SIG-M5 treated with dmso at 0.1 percent for 504 hours (cell line): ENCODE measurements at regions not wholly inside any gene's neighbourhood (a gene's known extent, or its start where the extent isn't known, plus 50 kb on each side); places are given as distances from the start of the nearest gene placed in this dataset.
A peak's percentile ranks its signal among the peaks of the same experiment; 100 is the strongest.
"Not testable (repeated sequence)": the region's sequence is repeated elsewhere in the genome, so short reads cannot be mapped to it uniquely, and the experiment has no call there.

Source experiments
- DNase-seq: peaks from one replicate; lab custom pipeline; 2025; ENCODE audit not compliant: unreplicated experiment; lab: John Stamatoyannopoulos, UW

- peak; percentile 10 for DNase-seq
These were observed 302.4 kb downstream of the PTGER3 start for GRCh38 chr1:70745199-70745598.

- not testable (repeated sequence) for DNase-seq
These were observed 301.6 kb downstream of the PTGER3 start for GRCh38 chr1:70746062-70746461.

- DNase-seq: not testable (repeated sequence)
These were observed 300.5 kb downstream of the PTGER3 start for GRCh38 chr1:70747123-70747522.

- DNase-seq: not testable (repeated sequence)
These were observed 295.8 kb downstream of the PTGER3 start for GRCh38 chr1:70751676-70752287.

GRCh38 chr1:70754701-70755100 lies 292.9 kb downstream of the PTGER3 start:
- no peak for DNase-seq

GRCh38 chr1:70760154-70760553 lies 287.5 kb downstream of the PTGER3 start:
- DNase-seq: no peak

GRCh38 chr1:70762386-70762785 lies 285.2 kb downstream of the PTGER3 start:
- DNase-seq: no peak

GRCh38 chr1:70764747-70765146 lies 282.9 kb downstream of the PTGER3 start:
- DNase-seq: no peak

GRCh38 chr1:70767377-70767776 lies 280.2 kb downstream of the PTGER3 start:
- no peak for DNase-seq

GRCh38 chr1:70768216-70768615 lies 279.4 kb downstream of the PTGER3 start:
- no peak for DNase-seq

- DNase-seq: no peak
These were observed 269.4 kb downstream of the PTGER3 start for GRCh38 chr1:70778056-70778762.

GRCh38 chr1:70778934-70779333 lies 268.7 kb downstream of the PTGER3 start:
- DNase-seq: no peak

GRCh38 chr1:70779571-70779970 lies 268.0 kb downstream of the PTGER3 start:
- DNase-seq: no peak

- no peak for DNase-seq
These were observed 262.3 kb downstream of the PTGER3 start for GRCh38 chr1:70785287-70785686.

- no peak for DNase-seq
These were observed 257.2 kb downstream of the PTGER3 start for GRCh38 chr1:70790232-70790923.

GRCh38 chr1:70795064-70795463 lies 252.6 kb downstream of the PTGER3 start:
- not testable (repeated sequence) for DNase-seq

- DNase-seq: not testable (repeated sequence)
These were observed 251.3 kb downstream of the PTGER3 start for GRCh38 chr1:70796298-70796697.

- not testable (repeated sequence) for DNase-seq
These were observed 245.0 kb downstream of the PTGER3 start for GRCh38 chr1:70802625-70803024.

- DNase-seq: no peak
These were observed 242.0 kb downstream of the PTGER3 start for GRCh38 chr1:70805641-70806040.

- DNase-seq: no peak
These were observed 240.4 kb downstream of the PTGER3 start for GRCh38 chr1:70807088-70807664.

- no peak for DNase-seq
These were observed 238.5 kb downstream of the PTGER3 start for GRCh38 chr1:70809069-70809468.

GRCh38 chr1:70811815-70812214 lies 235.8 kb downstream of the PTGER3 start:
- DNase-seq: no peak
